HepG2 (cell line): ENCODE measurements at regions not wholly inside any gene's neighbourhood (a gene's known extent, or its start where the extent isn't known, plus 50 kb on each side); places are given as distances from the start of the nearest gene placed in this dataset.
"Not testable (repeated sequence)": the region's sequence is repeated elsewhere in the genome, so short reads cannot be mapped to it uniquely, and the experiment has no call there.

Experiments
- ATAC-seq: fragments of 200-7000 bp; cut with Tn5 transposase; 3 replicates; pipeline ENCODE4 v1.9.1; 2020; ENCODE audit warnings: mild to moderate bottlenecking, moderate library complexity
- BruUV-seq: library from RNA; stranded (reverse); fragments of 400-500 nt; replicated peaks from 2 replicates; lab custom pipeline; 2021; lab: Mats Ljungman, UMichigan
- CTCF ChIA-PET: fragments of 300-600 bp; formaldehyde crosslinking; extraction: SDS; loops from one replicate; lab custom pipeline; 2021; ENCODE audit warnings: low total read pairs, inconsistent platforms, low intra/inter-chr PET ratio; lab: Yijun Ruan, JAX
- POLR2A ChIA-PET: fragments of 350-600 bp; sonication (Branson Sonifier 250); formaldehyde crosslinking; loops from one replicate; lab custom pipeline; 2020; ENCODE audit warnings: antibody characterized with exemption, inconsistent platforms; lab: Yijun Ruan, JAX
- DNase-seq: peaks from one replicate; pipeline ENCODE4 v3.0.0-alpha.2; 2015; ENCODE audit warnings: low spot score
- FAIRE-seq: peaks from 3 replicates; lab custom pipeline; 2011; peaks lifted over from hg19 to GRCh38; lab: Jason Lieb, UNC
- H2AFZ ChIP-seq: one replicate; pipeline ENCODE4 v1.6.1; 2011; ENCODE audit warnings: low read length, inconsistent platforms
- H3K27ac ChIP-seq: fragments of 300-600 bp; 3 replicates; pipeline ENCODE4 v1.8.0; 2011; ENCODE audit warnings: mixed run types, mild to moderate bottlenecking, mixed read lengths, low read length, inconsistent platforms; ENCODE audit not compliant: insufficient read depth; ENCODE audit errors: extremely low read length
- H3K27me3 ChIP-seq, 2 experiments: fragments of 200-600 bp in 1 of 2; 2 replicates in 1 of 2; 3 replicates in 1 of 2; pipeline versions ENCODE4 v1.6.0 to v1.8.0; 2011; ENCODE audit warnings: low read length in 2 of 2, mild to moderate bottlenecking in 2 of 2, moderate library complexity in 2 of 2, inconsistent platforms in 1 of 2; ENCODE audit not compliant: insufficient read depth in 2 of 2, control insufficient read depth in 1 of 2
- H3K36me3 ChIP-seq, 2 experiments: fragments of 200-600 bp in 1 of 2; replicated peaks in 1 of 2; 2 replicates in 1 of 2; 3 replicates in 1 of 2; pipeline versions ENCODE4 v1.5.1 to v1.8.0; 2011; ENCODE audit warnings: low read length in 2 of 2, inconsistent platforms in 1 of 2; ENCODE audit not compliant: insufficient read depth in 2 of 2, control insufficient read depth in 1 of 2
- H3K4me1 ChIP-seq: 2 replicates; pipeline ENCODE4 v1.5.1; 2012; ENCODE audit warnings: low read length, inconsistent platforms; ENCODE audit not compliant: insufficient read depth
- H3K4me2 ChIP-seq: 2 replicates; pipeline ENCODE4 v1.6.0; 2011; ENCODE audit warnings: low read depth, low read length, inconsistent platforms
- H3K4me3 ChIP-seq, 3 experiments: fragments of 200-600 bp in 1 of 3; sonication (generic), shearing (Covaris generic) in 1 of 3; replicated peaks in 1 of 3; 2 replicates each; pipeline ENCODE4 v1.5.1; 2011 to 2016; ENCODE audit warnings: low read length in 3 of 3, inconsistent platforms in 2 of 3, low read depth in 2 of 3, mild to moderate bottlenecking in 2 of 3, control low read depth in 1 of 3, mixed read lengths in 1 of 3; ENCODE audit not compliant: insufficient read depth in 1 of 3
- H3K79me2 ChIP-seq: one replicate; pipeline ENCODE4 v1.6.1; 2011; ENCODE audit warnings: low read length, inconsistent platforms; ENCODE audit not compliant: insufficient read depth
- H3K9ac ChIP-seq: 2 replicates; pipeline ENCODE4 v1.6.0; 2011; ENCODE audit warnings: mild to moderate bottlenecking, low read depth, low read length, inconsistent platforms; ENCODE audit not compliant: insufficient read depth
- H3K9me3 ChIP-seq: 2 replicates; pipeline ENCODE4 v1.5.1; 2012; ENCODE audit warnings: mild to moderate bottlenecking, low read length
- H4K20me1 ChIP-seq: 2 replicates; pipeline ENCODE4 v1.6.0; 2011; ENCODE audit warnings: inconsistent platforms, mild to moderate bottlenecking, low read length, moderate library complexity; ENCODE audit not compliant: insufficient read depth
- FOXK1 ChIP-seq: sonication (generic); formaldehyde crosslinking; IDR thresholded peaks from 2 replicates; pipeline ENCODE4 v1.4.0; 2020; ENCODE audit warnings: low read depth, missing genetic modification reagents, borderline replicate concordance
- GPBP1L1 ChIP-seq: sonication (generic); formaldehyde crosslinking; IDR thresholded peaks from 2 replicates; pipeline ENCODE4 v1.5.0; 2020; ENCODE audit warnings: mild to moderate bottlenecking, missing genetic modification reagents
- HNRNPK ChIP-seq: fragments of 200-400 bp; formaldehyde crosslinking; IDR thresholded peaks from 2 replicates; pipeline ENCODE4 v1.6.1; 2018; ENCODE audit warnings: low read length, low read depth, moderate library complexity, mild to moderate bottlenecking; ENCODE audit not compliant: poor library complexity, severe bottlenecking
- JDP2 ChIP-seq: sonication (generic); formaldehyde crosslinking; IDR thresholded peaks from 2 replicates; pipeline ENCODE4 v1.8.1; 2022; ENCODE audit warnings: missing genetic modification reagents, borderline replicate concordance
- RBM22 ChIP-seq: fragments of 200-400 bp; formaldehyde crosslinking; optimal IDR thresholded peaks from 2 replicates; pipeline ENCODE3; 2017; ENCODE audit warnings: mild to moderate bottlenecking, low read length, moderate library complexity
- SP140L ChIP-seq: sonication (generic); formaldehyde crosslinking; IDR thresholded peaks from 2 replicates; pipeline ENCODE4 v1.4.0; 2020; ENCODE audit warnings: missing genetic modification reagents, borderline replicate concordance
- SSRP1 ChIP-seq: IDR thresholded peaks from 2 replicates; pipeline ENCODE4 v1.6.1; 2016; ENCODE audit warnings: control low read depth
- SYNCRIP ChIP-seq: fragments of 200-400 bp; formaldehyde crosslinking; IDR thresholded peaks from 2 replicates; pipeline ENCODE4 v1.6.1; 2018; ENCODE audit warnings: mild to moderate bottlenecking, low read depth, low read length; ENCODE audit not compliant: insufficient read depth
- ZNF276 ChIP-seq: sonication (generic); formaldehyde crosslinking; IDR thresholded peaks from 2 replicates; pipeline ENCODE4 v1.4.0; 2020; ENCODE audit warnings: mild to moderate bottlenecking, low read depth, missing genetic modification reagents
- ZNF414 ChIP-seq: sonication (generic); formaldehyde crosslinking; IDR thresholded peaks from 2 replicates; pipeline ENCODE4 v1.5.0; 2020; ENCODE audit warnings: missing genetic modification reagents
- ZNF432 ChIP-seq: sonication (generic); formaldehyde crosslinking; IDR thresholded peaks from 2 replicates; pipeline ENCODE4 v1.5.0; 2020; ENCODE audit warnings: missing genetic modification reagents, mild to moderate bottlenecking, borderline replicate concordance
- ZNF496 ChIP-seq: sonication (generic); formaldehyde crosslinking; IDR thresholded peaks from 2 replicates; pipeline ENCODE4 v1.8.1; 2023; ENCODE audit warnings: mild to moderate bottlenecking, moderate library complexity, missing genetic modification reagents; ENCODE audit not compliant: insufficient replicate concordance
- ZNF660 ChIP-seq: sonication (generic); formaldehyde crosslinking; IDR thresholded peaks from 2 replicates; pipeline ENCODE4 v1.5.1; 2020; ENCODE audit warnings: mild to moderate bottlenecking, low read depth, missing genetic modification reagents, borderline replicate concordance
- ZNF782 ChIP-seq: sonication (generic); formaldehyde crosslinking; IDR thresholded peaks from 2 replicates; pipeline ENCODE4 v1.4.0; 2020; ENCODE audit warnings: missing genetic modification reagents, mild to moderate bottlenecking, borderline replicate concordance
- WGBS: methylation state at CpG from one replicate; pipeline ENCODE4 v1.1.6; 2017; ENCODE audit warnings: low lambda C conversion rate; 5-methylcytosine and 5-hydroxymethylcytosine counted together
- in situ Hi-C: cut with HindIII; loops from 2 replicates; pipeline ENCODE4 v1.10.0; 2017; ENCODE audit warnings: low pct_unique_long_range_greater_than_20kb; ENCODE audit not compliant: extremely low pct_ligation_motif_present
- intact Hi-C: fragments of 100-400 bp; cut with micrococcal nuclease; formaldehyde crosslinking; loops from one replicate; pipeline ENCODE4 v1.10.0; 2022; ENCODE audit not compliant: unreplicated experiment

- TF ChIP-seq ZNF276 (CRISPR knock-in tag) (no peak), SP140L (CRISPR knock-in tag) (no peak), HNRNPK (no peak), SYNCRIP (no peak), ZNF660 (CRISPR knock-in tag) (no peak)
Observed at GRCh38 chr12:74033531-74033930, 504.1 kb upstream of the ATXN7L3B start (continued).

- BruUV-seq, in situ Hi-C loops, POLR2A ChIA-PET, FAIRE-seq, H3K4me1 ChIP-seq, H2AFZ ChIP-seq, H3K27me3 ChIP-seq, H3K36me3 ChIP-seq, intact Hi-C loops, ATAC-seq, DNase-seq, H3K9ac ChIP-seq, H3K27ac ChIP-seq, CTCF ChIA-PET, H4K20me1 ChIP-seq, H3K4me3 ChIP-seq, H3K4me2 ChIP-seq, H3K79me2 ChIP-seq: not testable (repeated sequence)
- peaks cover 15% of the 10 kb centered on the region for H3K9me3 ChIP-seq
- 40% methylated on average over 2 of the region's 2 CpGs for WGBS
Observed at GRCh38 chr12:74039138-74039537, 498.5 kb upstream of the ATXN7L3B start.

- Histone ChIP-seq H3K79me2 (no peaks in the 10 kb centered on the region), H3K27ac (no peak overlapping the region), H3K27me3 (no peaks in the 10 kb centered on the region), H3K9me3 (peaks cover 4% of the 10 kb centered on the region), H3K4me2 (no peak overlapping the region), H2AFZ (no peak overlapping the region), H3K9ac (no peak overlapping the region), H3K36me3 (no peaks in the 10 kb centered on the region), H4K20me1 (no peaks in the 10 kb centered on the region), H3K4me1 (no peaks in the 10 kb centered on the region), H3K4me3 (no peak overlapping the region)
- in situ Hi-C loops (no loop called here), intact Hi-C loops (no loop called here)
- FAIRE-seq (no peak), DNase-seq (no peak), ATAC-seq (no peak)
- BruUV-seq = no TSS peak
- ChIA-PET POLR2A (no interaction called here), CTCF (no interaction called here)
- WGBS = 16% methylated on average over 3 of the region's 3 CpGs
- TF ChIP-seq FOXK1 (CRISPR knock-in tag) (no peak), ZNF782 (CRISPR knock-in tag) (no peak), ZNF496 (CRISPR knock-in tag) (no peak), ZNF432 (no peak), JDP2 (CRISPR knock-in tag) (no peak), RBM22 (no peak), ZNF414 (no peak), GPBP1L1 (CRISPR knock-in tag) (no peak), SSRP1 (CRISPR knock-in tag) (no peak)
Observed at GRCh38 chr12:74043343-74043742, 494.3 kb upstream of the ATXN7L3B start.
